CD4-positive, alpha-beta memory T cell (primary cell): ENCODE measurements at regions not wholly inside any gene's neighbourhood (a gene's known extent, or its start where the extent isn't known, plus 50 kb on each side); places are given as distances from the start of the nearest gene placed in this dataset.

Source experiments
- CTCF ChIA-PET: fragments of 350-600 bp; sonication (Branson Sonifier 250); formaldehyde crosslinking; loops from one replicate; lab custom pipeline; 2021; ENCODE audit warnings: inconsistent platforms; ENCODE audit not compliant: partially characterized antibody; lab: Charles Lee
- POLR2A ChIA-PET: fragments of 350-600 bp; sonication (Branson Sonifier 250); formaldehyde crosslinking; loops from one replicate; lab custom pipeline; 2021; ENCODE audit not compliant: partially characterized antibody; lab: Charles Lee
- DNase-seq, 5 donors: peaks; one replicate each; pipeline versions ENCODE4 v3.0.0 to v3.0.0-alpha.2; 2020 to 2022; ENCODE audit warnings: mixed read lengths in 1 of 5
- H3K27ac ChIP-seq: one replicate; pipeline ENCODE4 v1.7.0; 2013; ENCODE audit warnings: low read depth, low read length
- H3K27me3 ChIP-seq: 2 replicates; pipeline ENCODE4 v1.7.0; 2013; ENCODE audit warnings: mild to moderate bottlenecking, low read length, moderate library complexity; ENCODE audit not compliant: insufficient read depth
- H3K36me3 ChIP-seq: 2 replicates; pipeline ENCODE4 v1.7.0; 2013; ENCODE audit warnings: mild to moderate bottlenecking, low read length, moderate library complexity; ENCODE audit not compliant: insufficient read depth
- H3K4me1 ChIP-seq: 2 replicates; pipeline ENCODE4 v1.7.0; 2013; ENCODE audit warnings: mild to moderate bottlenecking, low read length, moderate library complexity; ENCODE audit not compliant: insufficient read depth
- H3K4me3 ChIP-seq, 2 donors: one replicate each; pipeline ENCODE4 v1.7.0; 2013; ENCODE audit warnings: low read length in 2 of 2, mild to moderate bottlenecking in 1 of 2
- H3K9me3 ChIP-seq, 2 donors: one replicate each; pipeline ENCODE4 v1.7.0; 2013; ENCODE audit warnings: low read length in 2 of 2, control low read depth in 1 of 2; ENCODE audit not compliant: control insufficient read depth in 1 of 2
- H3K27ac Mint-ChIP-seq, 7 donors: one replicate each; pipeline ENCODE4 v1.8.0; 2020 to 2021; ENCODE audit warnings: mixed read lengths in 7 of 7, mild to moderate bottlenecking in 6 of 7, inconsistent platforms in 3 of 7, moderate library complexity in 3 of 7
- H3K27me3 Mint-ChIP-seq, 2 donors: one replicate each; pipeline ENCODE4 v1.8.0; 2020 to 2021; ENCODE audit warnings: mixed read lengths in 2 of 2
- H3K36me3 Mint-ChIP-seq, 2 donors: one replicate each; pipeline ENCODE4 v1.8.0; 2020 to 2021; ENCODE audit warnings: mixed read lengths in 2 of 2, inconsistent platforms in 1 of 2, mild to moderate bottlenecking in 1 of 2
- H3K4me1 Mint-ChIP-seq, 4 donors: one replicate each; pipeline ENCODE4 v1.8.0; 2020 to 2021; ENCODE audit warnings: mixed read lengths in 4 of 4, mild to moderate bottlenecking in 1 of 4
- H3K4me3 Mint-ChIP-seq, 8 donors: one replicate each; pipeline ENCODE4 v1.8.0; 2020 to 2021; ENCODE audit warnings: mixed read lengths in 8 of 8, mild to moderate bottlenecking in 7 of 8, moderate library complexity in 6 of 8, inconsistent platforms in 3 of 8
- H3K9me3 Mint-ChIP-seq, 8 donors: one replicate each; pipeline ENCODE4 v1.8.0; 2020 to 2021; ENCODE audit warnings: mixed read lengths in 8 of 8, mild to moderate bottlenecking in 5 of 8, inconsistent platforms in 3 of 8, moderate library complexity in 1 of 8
- intact Hi-C: fragments of 100-400 bp; cut with micrococcal nuclease; formaldehyde crosslinking; loops from one replicate; pipeline ENCODE4 v1.15.1; 2023

GRCh38 chr7:35356495-35356894 is 102.6 kb upstream of the TBX20 start:
- H3K4me3 Mint-ChIP-seq: no peak overlapping the region

GRCh38 chr7:35355911-35356310 is 102.0 kb upstream of the TBX20 start:
- H3K27me3 Mint-ChIP-seq: peaks cover 5 to 7% of the 10 kb centered on the region in 2 donors
- H3K9me3 Mint-ChIP-seq: no peaks in the 10 kb centered on the region
- no peak overlapping the region for H3K4me3 Mint-ChIP-seq
- Histone ChIP-seq H3K36me3 (no peaks in the 10 kb centered on the region), H3K27ac (no peak overlapping the region), H3K27me3 (no peaks in the 10 kb centered on the region), H3K9me3 (no peaks in the 10 kb centered on the region), H3K4me3 (no peak overlapping the region), H3K4me1 (no peaks in the 10 kb centered on the region)
- no peaks in the 10 kb centered on the region for H3K36me3 Mint-ChIP-seq
- intact Hi-C loops: no loop called here
- ChIA-PET POLR2A (no interaction called here), CTCF (no interaction called here)
- DNase-seq: no peak
- H3K27ac Mint-ChIP-seq: no peak overlapping the region
- no peaks in the 10 kb centered on the region for H3K4me1 Mint-ChIP-seq

More at GRCh38 chr7:35356495-35356894, 102.6 kb upstream of the TBX20 start:
- Mint-ChIP-seq H3K4me1 (no peaks in the 10 kb centered on the region), H3K9me3 (no peaks in the 10 kb centered on the region), H3K36me3 (no peaks in the 10 kb centered on the region), H3K27ac (no peak overlapping the region), H3K27me3 (peaks cover 5 to 9% of the 10 kb centered on the region in 2 donors)
- Histone ChIP-seq H3K4me1 (no peaks in the 10 kb centered on the region), H3K27ac (no peak overlapping the region), H3K27me3 (no peaks in the 10 kb centered on the region), H3K36me3 (no peaks in the 10 kb centered on the region), H3K9me3 (no peaks in the 10 kb centered on the region), H3K4me3 (no peak overlapping the region)
- intact Hi-C loops: no loop called here
- POLR2A ChIA-PET: no interaction called here
- no peak for DNase-seq
- CTCF ChIA-PET: no interaction called here

GRCh38 chr7:35355199-35355598 is 101.3 kb upstream of the TBX20 start:
- CTCF ChIA-PET: no interaction called here
- peaks cover 6 to 7% of the 10 kb centered on the region in 2 donors for H3K27me3 Mint-ChIP-seq
- intact Hi-C loops: no loop called here

GRCh38 chr7:35353481-35353880 is 99.6 kb upstream of the TBX20 start:
- H3K4me3 ChIP-seq: no peak overlapping the region
- H3K27ac Mint-ChIP-seq: no peak overlapping the region
- no peaks in the 10 kb centered on the region for H3K36me3 Mint-ChIP-seq
- no peaks in the 10 kb centered on the region for H3K36me3 ChIP-seq
- no peaks in the 10 kb centered on the region for H3K4me1 ChIP-seq
- H3K27ac ChIP-seq: no peak overlapping the region
- H3K27me3 Mint-ChIP-seq: peaks cover 10 to 11% of the 10 kb centered on the region in 2 donors
- no peak overlapping the region for H3K4me3 Mint-ChIP-seq
- H3K4me1 Mint-ChIP-seq: no peaks in the 10 kb centered on the region
- CTCF ChIA-PET: no interaction called here
- no peaks in the 10 kb centered on the region for H3K27me3 ChIP-seq
- intact Hi-C loops: no loop called here
- no peak for DNase-seq
- H3K9me3 Mint-ChIP-seq: no peaks in the 10 kb centered on the region
- no peaks in the 10 kb centered on the region for H3K9me3 ChIP-seq
- POLR2A ChIA-PET: no interaction called here

More at GRCh38 chr7:35355199-35355598, 101.3 kb upstream of the TBX20 start:
- Mint-ChIP-seq H3K4me3 (no peak overlapping the region), H3K27ac (no peak overlapping the region), H3K4me1 (no peaks in the 10 kb centered on the region), H3K36me3 (no peaks in the 10 kb centered on the region), H3K9me3 (no peaks in the 10 kb centered on the region)
- Histone ChIP-seq H3K36me3 (no peaks in the 10 kb centered on the region), H3K4me3 (no peak overlapping the region), H3K4me1 (no peaks in the 10 kb centered on the region), H3K27ac (no peak overlapping the region), H3K9me3 (no peaks in the 10 kb centered on the region), H3K27me3 (no peaks in the 10 kb centered on the region)
- DNase-seq: no peak
- POLR2A ChIA-PET: no interaction called here

GRCh38 chr7:35351466-35351865 is 97.6 kb upstream of the TBX20 start:
- Histone ChIP-seq H3K36me3 (no peaks in the 10 kb centered on the region), H3K4me3 (no peak overlapping the region), H3K9me3 (no peaks in the 10 kb centered on the region), H3K27ac (no peak overlapping the region), H3K27me3 (no peaks in the 10 kb centered on the region), H3K4me1 (no peaks in the 10 kb centered on the region)
- no peaks in the 10 kb centered on the region for H3K36me3 Mint-ChIP-seq
- no peak for DNase-seq
- intact Hi-C loops: no loop called here
- H3K4me1 Mint-ChIP-seq: no peaks in the 10 kb centered on the region
- H3K27me3 Mint-ChIP-seq: peaks cover 6 to 10% of the 10 kb centered on the region in 2 donors
- no peaks in the 10 kb centered on the region for H3K9me3 Mint-ChIP-seq
- ChIA-PET POLR2A (no interaction called here), CTCF (no interaction called here)
- H3K4me3 Mint-ChIP-seq: no peak overlapping the region
- no peak overlapping the region for H3K27ac Mint-ChIP-seq

GRCh38 chr7:35348611-35349400 is 94.9 kb upstream of the TBX20 start:
- H3K27me3 Mint-ChIP-seq: peaks cover 6 to 7% of the 10 kb centered on the region in 2 donors
- H3K4me1 ChIP-seq: no peaks in the 10 kb centered on the region
- H3K9me3 Mint-ChIP-seq: peaks cover 0 to 2% (median 0%) of the 10 kb centered on the region in 8 donors
- no peak overlapping the region for H3K27ac ChIP-seq
- H3K4me3 Mint-ChIP-seq: no peak overlapping the region
- H3K27me3 ChIP-seq: no peaks in the 10 kb centered on the region
- H3K9me3 ChIP-seq: no peaks in the 10 kb centered on the region
- ChIA-PET CTCF (no interaction called here), POLR2A (no interaction called here)
- H3K36me3 ChIP-seq: no peaks in the 10 kb centered on the region
- H3K27ac Mint-ChIP-seq: no peak overlapping the region
- no peak for DNase-seq
- no peak overlapping the region for H3K4me3 ChIP-seq
- no peaks in the 10 kb centered on the region for H3K36me3 Mint-ChIP-seq
- intact Hi-C loops: no loop called here
- H3K4me1 Mint-ChIP-seq: no peaks in the 10 kb centered on the region

GRCh38 chr7:35342786-35343185 is 88.9 kb upstream of the TBX20 start:
- no peak overlapping the region for H3K27ac Mint-ChIP-seq
- H3K4me1 Mint-ChIP-seq: no peaks in the 10 kb centered on the region
- ChIA-PET POLR2A (no interaction called here), CTCF (no interaction called here)
- Histone ChIP-seq H3K27me3 (no peaks in the 10 kb centered on the region), H3K4me3 (no peak overlapping the region), H3K27ac (no peak overlapping the region), H3K9me3 (no peaks in the 10 kb centered on the region), H3K4me1 (no peaks in the 10 kb centered on the region), H3K36me3 (no peaks in the 10 kb centered on the region)
- H3K4me3 Mint-ChIP-seq: no peak overlapping the region
- no peak for DNase-seq
- peaks cover 3 to 4% of the 10 kb centered on the region in 2 donors for H3K27me3 Mint-ChIP-seq
- intact Hi-C loops: no loop called here
- H3K9me3 Mint-ChIP-seq: peaks cover 0 to 2% (median 0%) of the 10 kb centered on the region in 8 donors
- H3K36me3 Mint-ChIP-seq: no peaks in the 10 kb centered on the region
